Colon (tissue), 2 donors: ENCODE measurements at regions not wholly inside any gene's neighbourhood (a gene's known extent, or its start where the extent isn't known, plus 50 kb on each side); places are given as distances from the start of the nearest gene placed in this dataset.
A peak's percentile ranks its signal among the peaks of the same experiment; 100 is the strongest.
"Not testable (repeated sequence)": the region's sequence is repeated elsewhere in the genome, so short reads cannot be mapped to it uniquely, and the experiment has no call there.

Experiments
- FAIRE-seq: peaks from 2 replicates; lab custom pipeline; 2012; peaks lifted over from hg19 to GRCh38; lab: Jason Lieb, UNC
- donor health status: control.
- donor health status: control.

- no peak for FAIRE-seq
These were observed 125.9 kb upstream of the ARX start for GRCh38 chrX:25141684-25142083.

GRCh38 chrX:25131055-25131454 is 115.3 kb upstream of the ARX start:
- FAIRE-seq: no peak

- FAIRE-seq: no peak
These were observed 114.9 kb upstream of the ARX start for GRCh38 chrX:25130619-25131018.

- no peak for FAIRE-seq
These were observed 109.7 kb upstream of the ARX start for GRCh38 chrX:25125483-25125882.

- no peak for FAIRE-seq
These were observed 108.6 kb upstream of the ARX start for GRCh38 chrX:25124391-25124790.

- FAIRE-seq: no peak
These were observed 96.4 kb upstream of the ARX start for GRCh38 chrX:25112156-25112555.

- FAIRE-seq: no peak
These were observed 92.7 kb upstream of the ARX start for GRCh38 chrX:25108481-25108880.

- FAIRE-seq: no peak
These were observed 89.5 kb upstream of the ARX start for GRCh38 chrX:25105221-25105620.

- no peak for FAIRE-seq
These were observed 80.8 kb upstream of the ARX start for GRCh38 chrX:25096522-25097045.

GRCh38 chrX:25091152-25091551 is 75.4 kb upstream of the ARX start:
- not testable (repeated sequence) for FAIRE-seq

GRCh38 chrX:25084446-25084845 is 68.7 kb upstream of the ARX start:
- FAIRE-seq: no peak

- no peak for FAIRE-seq
These were observed 67.9 kb upstream of the ARX start for GRCh38 chrX:25083661-25084060.

GRCh38 chrX:25079020-25079419 is 63.3 kb upstream of the ARX start:
- FAIRE-seq: no peak

- no peak for FAIRE-seq
These were observed 61.3 kb upstream of the ARX start for GRCh38 chrX:25076941-25077500.

- FAIRE-seq: no peak
These were observed 56.5 kb upstream of the ARX start for GRCh38 chrX:25072247-25072646.

GRCh38 chrX:25070038-25070437 is 54.3 kb upstream of the ARX start:
- no peak for FAIRE-seq

GRCh38 chrX:25069209-25069608 is 53.4 kb upstream of the ARX start:
- FAIRE-seq: no peak

- FAIRE-seq: no peak
These were observed 52.6 kb upstream of the ARX start for GRCh38 chrX:25068340-25068739.

GRCh38 chrX:25067271-25068172 is 51.8 kb upstream of the ARX start:
- peak; percentile 97 for FAIRE-seq

GRCh38 chrX:25066131-25066530 is 50.4 kb upstream of the ARX start:
- no peak for FAIRE-seq
